HG03280 (cell line): ENCODE measurements at regions not wholly inside any gene's neighbourhood (a gene's known extent, or its start where the extent isn't known, plus 50 kb on each side); places are given as distances from the start of the nearest gene placed in this dataset.
"Not testable (repeated sequence)": the region's sequence is repeated elsewhere in the genome, so short reads cannot be mapped to it uniquely, and the experiment has no call there.

Experiments used
- ATAC-seq: cut with Tn5 transposase; IDR thresholded peaks from one replicate; pipeline ENCODE4 v1.9.1; 2021; ENCODE audit warnings: mild to moderate bottlenecking, moderate library complexity; ENCODE audit not compliant: unreplicated experiment

- no peak for ATAC-seq
Measured at GRCh38 chr1:213572912-213573647, 414.7 kb upstream of the PROX1 start.

- ATAC-seq, result no peak
Measured at GRCh38 chr1:213573648-213574009, 414.1 kb upstream of the PROX1 start.

- no peak for ATAC-seq
Measured at GRCh38 chr1:213582976-213583567, 404.7 kb upstream of the PROX1 start.

GRCh38 chr1:213584272-213584671, 403.5 kb upstream of the PROX1 start:
- ATAC-seq, result no peak

- ATAC-seq, result no peak
Measured at GRCh38 chr1:213585402-213585801, 402.4 kb upstream of the PROX1 start.

GRCh38 chr1:213585959-213586586, 401.7 kb upstream of the PROX1 start:
- no peak for ATAC-seq

- ATAC-seq, result no peak
Measured at GRCh38 chr1:213586587-213586972, 401.2 kb upstream of the PROX1 start.

GRCh38 chr1:213596729-213597128, 391.0 kb upstream of the PROX1 start:
- no peak for ATAC-seq

GRCh38 chr1:213598263-213598662, 389.5 kb upstream of the PROX1 start:
- ATAC-seq, result no peak

- ATAC-seq, result no peak
Measured at GRCh38 chr1:213600879-213601278, 386.9 kb upstream of the PROX1 start.

- not testable (repeated sequence) for ATAC-seq
Measured at GRCh38 chr1:213601705-213602104, 386.1 kb upstream of the PROX1 start.

GRCh38 chr1:213602796-213603486, 384.8 kb upstream of the PROX1 start:
- no peak for ATAC-seq

GRCh38 chr1:213604477-213604876, 383.3 kb upstream of the PROX1 start:
- ATAC-seq, result no peak

- no peak for ATAC-seq
Measured at GRCh38 chr1:213605732-213606131, 382.0 kb upstream of the PROX1 start.

- no peak for ATAC-seq
Measured at GRCh38 chr1:213606252-213606820, 381.4 kb upstream of the PROX1 start.

GRCh38 chr1:213613549-213613948, 374.2 kb upstream of the PROX1 start:
- ATAC-seq, result no peak

- ATAC-seq, result no peak
Measured at GRCh38 chr1:213615226-213615916, 372.4 kb upstream of the PROX1 start.

- ATAC-seq, result no peak
Measured at GRCh38 chr1:213617133-213617532, 370.6 kb upstream of the PROX1 start.

GRCh38 chr1:213618094-213618493, 369.7 kb upstream of the PROX1 start:
- no peak for ATAC-seq

GRCh38 chr1:213619026-213619425, 368.7 kb upstream of the PROX1 start:
- no peak for ATAC-seq

GRCh38 chr1:213621077-213621476, 366.7 kb upstream of the PROX1 start:
- no peak for ATAC-seq
